SK-N-SH (cell line): ENCODE measurements at regions not wholly inside any gene's neighbourhood (a gene's known extent, or its start where the extent isn't known, plus 50 kb on each side); places are given as distances from the start of the nearest gene placed in this dataset.

ENCODE experiments used
- CTCF ChIA-PET: fragments of 300-600, 350-600 bp; formaldehyde crosslinking; extraction: SDS; loops from one replicate; lab custom pipeline; 2021; lab: Yijun Ruan, JAX
- POLR2A ChIA-PET: fragments of 350-600 bp; sonication (Branson Sonifier 250); formaldehyde crosslinking; extraction: SDS; loops from one replicate; lab custom pipeline; 2020; ENCODE audit warnings: antibody characterized with exemption, inconsistent platforms; lab: Yijun Ruan, JAX
- DNase-seq: peaks from one replicate; pipeline ENCODE4 v3.0.0; 2012
- H2AFZ ChIP-seq: fragments of 200-600 bp; sonication (generic); 2 replicates; pipeline ENCODE4 v1.8.1; 2016; ENCODE audit warnings: antibody characterized with exemption, mild to moderate bottlenecking, low read depth
- H3F3A ChIP-seq: fragments of 200-600 bp; sonication (generic); replicated peaks from 2 replicates; pipeline ENCODE3; 2016; ENCODE audit warnings: antibody characterized with exemption, mild to moderate bottlenecking; ENCODE audit not compliant: insufficient read depth
- H3K27ac ChIP-seq, 2 experiments: fragments of 200-500 bp in 1 of 2; fragments of 200-600 bp in 1 of 2; sonication (Bioruptor generic) in 1 of 2; sonication (generic), shearing (Covaris generic) in 1 of 2; 2 replicates each; pipeline versions ENCODE4 v1.5.1 to v1.6.1; 2014 to 2016; ENCODE audit warnings: low read depth in 2 of 2, inconsistent platforms in 1 of 2, low read length in 1 of 2, mild to moderate bottlenecking in 1 of 2, mixed read lengths in 1 of 2
- H3K27me3 ChIP-seq: fragments of 200-600 bp; sonication (generic), shearing (Covaris generic); 2 replicates; pipeline ENCODE4 v1.6.1; 2016; ENCODE audit warnings: mixed run types; ENCODE audit not compliant: insufficient read depth
- H3K36me3 ChIP-seq, 2 experiments: fragments of 200-500 bp in 1 of 2; fragments of 200-600 bp in 1 of 2; sonication (Bioruptor generic) in 1 of 2; sonication (generic) in 1 of 2; replicated peaks in 1 of 2; 2 replicates each; pipeline versions ENCODE3 to v1.5.1; 2014 to 2016; ENCODE audit warnings: low read length in 1 of 2, mild to moderate bottlenecking in 1 of 2; ENCODE audit not compliant: insufficient read depth in 2 of 2, control insufficient read depth in 1 of 2
- H3K4me1 ChIP-seq, 2 experiments: fragments of 200-500 bp in 1 of 2; fragments of 200-600 bp in 1 of 2; sonication (Bioruptor generic) in 1 of 2; sonication (generic), shearing (Covaris generic) in 1 of 2; 2 replicates each; pipeline versions ENCODE4 v1.5.1 to v1.6.1; 2014 to 2016; ENCODE audit warnings: low read depth in 1 of 2, low read length in 1 of 2, mixed run types in 1 of 2; ENCODE audit not compliant: insufficient read depth in 2 of 2, control insufficient read depth in 1 of 2
- H3K4me2 ChIP-seq: fragments of 200-600 bp; sonication (generic), shearing (Covaris generic); 2 replicates; pipeline ENCODE4 v1.6.1; 2017; ENCODE audit warnings: mixed run types
- H3K4me3 ChIP-seq, 2 experiments: fragments of 200-500 bp in 1 of 2; fragments of 200-600 bp in 1 of 2; sonication (Bioruptor generic) in 1 of 2; sonication (generic), shearing (Covaris generic) in 1 of 2; 2 replicates each; pipeline versions ENCODE4 v1.5.1 to v1.8.1; 2014 to 2016; ENCODE audit warnings: low read depth in 2 of 2, inconsistent platforms in 1 of 2, low read length in 1 of 2, mild to moderate bottlenecking in 1 of 2, mixed read lengths in 1 of 2, moderate library complexity in 1 of 2
- H3K79me2 ChIP-seq: fragments of 200-600 bp; sonication (generic); 2 replicates; pipeline ENCODE4 v1.8.1; 2017; ENCODE audit warnings: mild to moderate bottlenecking; ENCODE audit not compliant: insufficient read depth
- H3K9ac ChIP-seq: fragments of 200-600 bp; sonication (generic); 2 replicates; pipeline ENCODE4 v1.6.1; 2017; ENCODE audit warnings: mixed run types
- H3K9me2 ChIP-seq: fragments of 200-600 bp; sonication (generic); 2 replicates; pipeline ENCODE4 v1.6.1; 2017; ENCODE audit warnings: mixed run types
- H3K9me3 ChIP-seq: fragments of 200-600 bp; sonication (generic); 2 replicates; pipeline ENCODE4 v1.6.1; 2017; ENCODE audit warnings: mixed run types, mild to moderate bottlenecking, moderate library complexity
- H4K20me1 ChIP-seq: fragments of 200-600 bp; sonication (generic); 2 replicates; pipeline ENCODE4 v1.6.1; 2017; ENCODE audit warnings: mild to moderate bottlenecking, mixed run types; ENCODE audit not compliant: insufficient read depth
- CHD2 ChIP-seq: fragments of 150-350 bp; IDR thresholded peaks from 2 replicates; pipeline ENCODE4 v1.6.1; 2018; ENCODE audit warnings: low read length; ENCODE audit not compliant: partially characterized antibody
- CTCF ChIP-seq: fragments of 200-600 bp; sonication (generic); IDR thresholded peaks from 2 replicates; pipeline ENCODE4 v1.6.1; 2017; ENCODE audit warnings: antibody characterized with exemption, mild to moderate bottlenecking, moderate library complexity
- ELF1 ChIP-seq: IDR thresholded peaks from 2 replicates; pipeline ENCODE4 v1.4.0; 2012
- EP300 ChIP-seq, 2 experiments: IDR thresholded peaks; 2 replicates each; pipeline versions ENCODE4 v1.4.0 to v1.6.1; 2012; ENCODE audit warnings: borderline replicate concordance in 1 of 2, low read depth in 1 of 2, low read length in 1 of 2
- FOSL2 ChIP-seq: IDR thresholded peaks from 2 replicates; pipeline ENCODE4 v1.4.0; 2012; ENCODE audit warnings: low read depth, mild to moderate bottlenecking, moderate library complexity, borderline replicate concordance
- FOXM1 ChIP-seq: IDR thresholded peaks from 2 replicates; pipeline ENCODE4 v1.4.0; 2012; ENCODE audit warnings: low read depth, mild to moderate bottlenecking
- JUND ChIP-seq: IDR thresholded peaks from 2 replicates; pipeline ENCODE4 v1.4.0; 2012
- MAX ChIP-seq: IDR thresholded peaks from 2 replicates; pipeline ENCODE4 v1.4.0; 2012; ENCODE audit warnings: low read depth
- MEF2A ChIP-seq: IDR thresholded peaks from 2 replicates; pipeline ENCODE4 v1.4.0; 2012; ENCODE audit warnings: low read depth, borderline replicate concordance
- MXI1 ChIP-seq: IDR thresholded peaks from 2 replicates; pipeline ENCODE4 v1.6.1; 2012; ENCODE audit warnings: mild to moderate bottlenecking, low read depth, low read length, improper control_type of control experiment
- NRF1 ChIP-seq: IDR thresholded peaks from 2 replicates; pipeline ENCODE4 v1.6.1; 2012; ENCODE audit warnings: low read depth, mild to moderate bottlenecking, low read length
- POLR2AphosphoS5 ChIP-seq: IDR thresholded peaks from 2 replicates; pipeline ENCODE4 v1.6.1; 2012; ENCODE audit warnings: low read depth, low read length
- REST ChIP-seq: IDR thresholded peaks from 2 replicates; pipeline ENCODE4 v1.6.1; 2012; ENCODE audit warnings: mild to moderate bottlenecking, low read depth, low read length, moderate library complexity
- RXRA ChIP-seq: IDR thresholded peaks from 2 replicates; pipeline ENCODE4 v1.4.0; 2012; ENCODE audit warnings: low read depth, mild to moderate bottlenecking, borderline replicate concordance
- SMC3 ChIP-seq: IDR thresholded peaks from 2 replicates; pipeline ENCODE4 v1.6.1; 2012; ENCODE audit warnings: low read depth, low read length, improper control_type of control experiment
- TEAD4 ChIP-seq: IDR thresholded peaks from 2 replicates; pipeline ENCODE4 v1.4.0; 2012; ENCODE audit warnings: mild to moderate bottlenecking, borderline replicate concordance; ENCODE audit not compliant: insufficient read depth
- USF2 ChIP-seq: fragments of 150-350 bp; IDR thresholded peaks from 2 replicates; pipeline ENCODE4 v1.6.1; 2017; ENCODE audit warnings: antibody characterized with exemption, low read length, low read depth, borderline replicate concordance
- YY1 ChIP-seq: IDR thresholded peaks from 2 replicates; pipeline ENCODE4 v1.4.0; 2012; ENCODE audit warnings: low read depth, mild to moderate bottlenecking
- WGBS: methylation state at CpG from one replicate; pipeline ENCODE4 v1.1.6; 2017; ENCODE audit warnings: low lambda C conversion rate; 5-methylcytosine and 5-hydroxymethylcytosine counted together

- no peak for TF ChIP-seq USF2
- no peak for TF ChIP-seq FOXM1
- TF ChIP-seq MXI1: no peak
- no peak for TF ChIP-seq POLR2AphosphoS5
These were observed 321.3 kb upstream of the LMO3 start (continued) for GRCh38 chr12:16927259-16927658.

GRCh38 chr12:16920451-16920850 is 314.5 kb upstream of the LMO3 start:
- no peak for TF ChIP-seq POLR2AphosphoS5
- no peak for TF ChIP-seq REST
- TF ChIP-seq ELF1: no peak
- no peak for TF ChIP-seq YY1
- no peak for TF ChIP-seq FOSL2
- no peak for TF ChIP-seq CTCF
- no peak for TF ChIP-seq RXRA
- no peak for TF ChIP-seq MAX
- no peak for TF ChIP-seq CHD2
- TF ChIP-seq EP300 (IDR thresholded peaks at IDR 0.05; ENCODE audit: borderline replicate concordance in 1 of 2, low read depth in 1 of 2, low read length in 1 of 2): no peak
- no peak for TF ChIP-seq TEAD4
- TF ChIP-seq MEF2A: no peak
- TF ChIP-seq SMC3: no peak
- TF ChIP-seq NRF1: no peak
- no peak for TF ChIP-seq JUND
- TF ChIP-seq MXI1: no peak
- 0% methylated on average over 1 of the region's 1 CpG for WGBS
- Histone ChIP-seq H2AFZ (no peak overlapping the region), H3K4me3 (no peak overlapping the region), H3K27me3 (no peaks in the 10 kb centered on the region), H3K79me2 (no peaks in the 10 kb centered on the region), H3K9ac (no peak overlapping the region), H4K20me1 (no peaks in the 10 kb centered on the region), H3K27ac (no peak overlapping the region), H3F3A (no peaks in the 10 kb centered on the region), H3K9me2 (no peaks in the 10 kb centered on the region), H3K4me2 (no peak overlapping the region), H3K4me1 (no peaks in the 10 kb centered on the region), H3K9me3 (peaks cover 10% of the 10 kb centered on the region; the same call in 1 of the 2 replicates), H3K36me3 (no peaks in the 10 kb centered on the region)
- DNase-seq: no peak
- CTCF ChIA-PET: no interaction called here
- POLR2A ChIA-PET: no interaction called here
